ENCODE measurements at regions not wholly inside any gene's neighbourhood (a gene's known extent, or its start where the extent isn't known, plus 50 kb on each side); places are given as distances from the start of the nearest gene placed in this dataset.

DNA sequence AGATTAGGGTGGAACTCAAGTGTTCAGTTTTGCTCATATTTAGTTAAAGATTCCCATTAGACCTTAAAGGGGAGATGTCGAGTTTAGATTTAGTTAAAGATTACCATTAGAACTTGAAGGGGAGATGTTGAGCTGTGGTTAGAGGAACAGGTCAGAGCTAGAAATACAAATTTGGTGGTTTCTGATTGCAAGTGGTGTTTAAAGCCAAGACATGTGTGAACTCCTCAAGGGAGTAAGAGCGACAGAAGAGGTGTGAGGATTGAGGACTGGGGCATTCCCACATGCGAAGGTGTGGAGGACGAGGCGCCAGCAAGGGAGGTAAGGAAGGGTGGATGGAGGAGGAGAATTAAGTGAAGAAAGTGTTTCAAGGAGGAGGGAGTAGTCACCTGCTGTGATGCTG is 168.6 kb downstream of the IER5 start:
- TF ChIP-seq, protein P1, sequence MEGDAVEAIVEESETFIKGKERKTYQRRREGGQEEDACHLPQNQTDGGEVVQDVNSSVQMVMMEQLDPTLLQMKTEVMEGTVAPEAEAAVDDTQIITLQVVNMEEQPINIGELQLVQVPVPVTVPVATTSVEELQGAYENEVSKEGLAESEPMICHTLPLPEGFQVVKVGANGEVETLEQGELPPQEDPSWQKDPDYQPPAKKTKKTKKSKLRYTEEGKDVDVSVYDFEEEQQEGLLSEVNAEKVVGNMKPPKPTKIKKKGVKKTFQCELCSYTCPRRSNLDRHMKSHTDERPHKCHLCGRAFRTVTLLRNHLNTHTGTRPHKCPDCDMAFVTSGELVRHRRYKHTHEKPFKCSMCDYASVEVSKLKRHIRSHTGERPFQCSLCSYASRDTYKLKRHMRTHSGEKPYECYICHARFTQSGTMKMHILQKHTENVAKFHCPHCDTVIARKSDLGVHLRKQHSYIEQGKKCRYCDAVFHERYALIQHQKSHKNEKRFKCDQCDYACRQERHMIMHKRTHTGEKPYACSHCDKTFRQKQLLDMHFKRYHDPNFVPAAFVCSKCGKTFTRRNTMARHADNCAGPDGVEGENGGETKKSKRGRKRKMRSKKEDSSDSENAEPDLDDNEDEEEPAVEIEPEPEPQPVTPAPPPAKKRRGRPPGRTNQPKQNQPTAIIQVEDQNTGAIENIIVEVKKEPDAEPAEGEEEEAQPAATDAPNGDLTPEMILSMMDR (IDR thresholded peaks at IDR 0.05; ENCODE audit: low read length): no peak
- no peak for TF ChIP-seq EZH2 (optimal IDR thresholded peaks at IDR 0.05; ENCODE audit: low read depth, low read length)

Data from MM.1S (cell line).